ENCODE measurements at regions not wholly inside any gene's neighbourhood (a gene's known extent, or its start where the extent isn't known, plus 50 kb on each side); places are given as distances from the start of the nearest gene placed in this dataset.
"Not testable (repeated sequence)": the region's sequence is repeated elsewhere in the genome, so short reads cannot be mapped to it uniquely, and the experiment has no call there.

- ATAC-seq, result no peak
- TF ChIP-seq ZNF565 (CRISPR knock-in tag; conservative IDR thresholded peaks at IDR 0.05; ENCODE audit: low read depth) (no peak), GLIS3 (CRISPR knock-in tag; IDR thresholded peaks at IDR 0.05) (no peak), OSR1 (CRISPR knock-in tag; IDR thresholded peaks at IDR 0.05) (no peak), TCF4 (CRISPR knock-in tag; IDR thresholded peaks at IDR 0.05; ENCODE audit: borderline replicate concordance) (no peak), BACH2 (CRISPR knock-in tag; IDR thresholded peaks at IDR 0.05; ENCODE audit: borderline replicate concordance) (no peak), POU6F1 (CRISPR knock-in tag; IDR thresholded peaks at IDR 0.05; ENCODE audit: borderline replicate concordance, low read depth) (no peak), ZFP30 (CRISPR knock-in tag; IDR thresholded peaks at IDR 0.05) (no peak), ZFP3 (CRISPR knock-in tag; IDR thresholded peaks at IDR 0.05) (no peak)
These were observed 83.0 kb upstream of the WAC start for GRCh38 chr10:28449926-28450325.

GRCh38 chr10:28453926-28454325 lies 79.0 kb upstream of the WAC start:
- no peak for TF ChIP-seq BACH2 (CRISPR knock-in tag; IDR thresholded peaks at IDR 0.05; ENCODE audit: borderline replicate concordance)
- no peak for TF ChIP-seq ZC3H10 (CRISPR knock-in tag; IDR thresholded peaks at IDR 0.05)
- no peak for TF ChIP-seq PPARA (CRISPR knock-in tag; IDR thresholded peaks at IDR 0.05; ENCODE audit: borderline replicate concordance)
- no peak for TF ChIP-seq POU6F1 (CRISPR knock-in tag; IDR thresholded peaks at IDR 0.05; ENCODE audit: borderline replicate concordance, low read depth)
- no peak for TF ChIP-seq GLIS3 (CRISPR knock-in tag; IDR thresholded peaks at IDR 0.05)
- no peak for TF ChIP-seq ZNF70 (CRISPR knock-in tag; IDR thresholded peaks at IDR 0.05)
- ATAC-seq, result no peak

GRCh38 chr10:28457110-28457509 lies 75.8 kb upstream of the WAC start:
- TF ChIP-seq PPARA (CRISPR knock-in tag; IDR thresholded peaks at IDR 0.05; ENCODE audit: borderline replicate concordance) (no peak), GLIS3 (CRISPR knock-in tag; IDR thresholded peaks at IDR 0.05) (no peak), POU6F1 (CRISPR knock-in tag; IDR thresholded peaks at IDR 0.05; ENCODE audit: borderline replicate concordance, low read depth) (no peak), ARNTL (CRISPR knock-in tag; IDR thresholded peaks at IDR 0.05; ENCODE audit: borderline replicate concordance, low read depth) (no peak), ZNF565 (CRISPR knock-in tag; conservative IDR thresholded peaks at IDR 0.05; ENCODE audit: low read depth) (no peak), CSDC2 (CRISPR knock-in tag; IDR thresholded peaks at IDR 0.05) (no peak), TOX (CRISPR knock-in tag; IDR thresholded peaks at IDR 0.05; ENCODE audit: borderline replicate concordance) (no peak), ZNF70 (CRISPR knock-in tag; IDR thresholded peaks at IDR 0.05) (no peak), ZNF8 (CRISPR knock-in tag; IDR thresholded peaks at IDR 0.05) (no peak), ZFP30 (CRISPR knock-in tag; IDR thresholded peaks at IDR 0.05) (no peak), BACH2 (CRISPR knock-in tag; IDR thresholded peaks at IDR 0.05; ENCODE audit: borderline replicate concordance) (no peak), TSHZ2 (CRISPR knock-in tag; IDR thresholded peaks at IDR 0.05) (no peak), PATZ1 (CRISPR knock-in tag; IDR thresholded peaks at IDR 0.05; ENCODE audit: borderline replicate concordance) (no peak), ZFP3 (CRISPR knock-in tag; IDR thresholded peaks at IDR 0.05) (no peak), CREB5 (CRISPR knock-in tag; IDR thresholded peaks at IDR 0.05; ENCODE audit: low read depth) (no peak), ISL1 (CRISPR knock-in tag; IDR thresholded peaks at IDR 0.05) (no peak)
- no peak for ATAC-seq

GRCh38 chr10:28457873-28458272 lies 75.0 kb upstream of the WAC start:
- not testable (repeated sequence) for ATAC-seq
